HG03097 (cell line): ENCODE measurements at regions not wholly inside any gene's neighbourhood (a gene's known extent, or its start where the extent isn't known, plus 50 kb on each side); places are given as distances from the start of the nearest gene placed in this dataset.
"Not testable (repeated sequence)": the region's sequence is repeated elsewhere in the genome, so short reads cannot be mapped to it uniquely, and the experiment has no call there.

Source experiments
- ATAC-seq: cut with Tn5 transposase; IDR thresholded peaks from one replicate; pipeline ENCODE4 v1.9.1; 2021; ENCODE audit not compliant: unreplicated experiment, low FRiP score

GRCh38 chr14:89537911-89538310 lies 120.9 kb upstream of the FOXN3 start:
- ATAC-seq, result no peak

- ATAC-seq, result no peak
These were observed 118.1 kb upstream of the FOXN3 start for GRCh38 chr14:89534902-89535685.

DNA sequence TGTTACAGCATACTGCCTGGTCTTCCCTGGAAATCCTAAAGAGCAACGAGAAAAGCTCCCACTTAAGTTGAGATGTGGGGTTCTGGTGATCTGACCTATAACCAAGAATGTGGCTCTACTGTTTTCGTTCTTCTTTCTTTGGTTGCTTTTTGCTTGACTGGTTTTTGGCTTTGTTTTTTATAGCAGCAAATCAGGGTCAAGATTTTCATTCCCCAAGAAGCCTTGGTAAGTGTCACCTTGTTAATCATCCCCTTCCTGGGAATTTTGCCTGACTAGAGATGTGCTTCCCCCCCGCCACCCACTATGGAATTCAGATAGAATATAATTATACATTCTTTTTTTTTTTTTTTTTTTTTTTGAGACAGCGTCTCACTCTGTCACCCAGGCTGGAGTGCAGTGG lies 116.7 kb upstream of the FOXN3 start:
- no peak for ATAC-seq

DNA sequence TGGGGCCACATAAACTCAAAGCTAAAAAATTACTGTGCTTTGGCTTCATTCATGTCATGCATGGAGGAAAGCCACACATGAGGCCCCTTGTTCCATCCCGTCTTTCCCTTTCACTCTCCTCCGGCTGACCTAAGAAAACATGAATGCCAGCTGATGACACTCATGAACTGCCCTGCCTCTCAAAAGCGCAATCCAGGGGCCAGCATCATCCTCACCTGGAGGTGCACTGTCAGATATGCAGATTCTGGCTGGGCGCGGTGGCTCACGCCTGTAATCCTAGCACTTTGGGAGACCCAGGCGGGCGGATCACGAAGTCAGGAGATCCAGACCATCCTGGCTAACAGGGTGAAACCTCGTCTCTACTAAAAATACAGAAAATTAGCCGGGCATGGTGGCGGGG lies 116.1 kb upstream of the FOXN3 start:
- ATAC-seq, result no peak

DNA sequence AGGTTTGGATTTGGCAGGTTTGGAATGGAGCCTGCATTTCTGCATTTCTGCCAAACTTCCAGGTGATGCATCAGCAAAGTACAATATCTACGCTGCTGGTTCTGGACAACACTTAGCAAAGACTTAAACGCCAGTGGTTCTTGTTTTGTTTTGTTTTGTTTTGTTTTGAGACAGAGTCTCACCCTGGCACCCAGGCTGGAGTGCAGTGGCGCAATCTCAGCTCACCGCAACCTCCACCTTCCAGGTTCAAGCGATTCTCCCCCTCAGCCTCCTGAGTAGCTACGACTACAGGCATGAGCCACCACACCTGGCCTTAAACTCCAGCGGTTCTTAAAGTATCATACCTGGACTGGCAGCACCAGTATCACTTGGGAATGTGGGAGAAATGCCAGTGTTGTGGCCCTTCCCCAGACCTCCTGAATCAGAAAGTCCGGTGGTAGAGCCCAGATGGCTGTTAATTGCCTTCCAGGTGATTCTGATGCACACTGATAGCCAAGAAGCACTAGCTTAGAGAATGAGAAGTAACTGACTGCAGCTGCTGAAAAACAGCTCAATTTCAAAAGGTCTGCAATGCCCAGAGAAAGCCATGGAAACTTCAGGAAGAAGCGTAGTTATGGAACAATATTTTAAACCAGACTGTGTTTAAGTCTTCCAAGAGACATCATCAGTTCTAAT lies 114.8 kb upstream of the FOXN3 start:
- ATAC-seq, result no peak

DNA sequence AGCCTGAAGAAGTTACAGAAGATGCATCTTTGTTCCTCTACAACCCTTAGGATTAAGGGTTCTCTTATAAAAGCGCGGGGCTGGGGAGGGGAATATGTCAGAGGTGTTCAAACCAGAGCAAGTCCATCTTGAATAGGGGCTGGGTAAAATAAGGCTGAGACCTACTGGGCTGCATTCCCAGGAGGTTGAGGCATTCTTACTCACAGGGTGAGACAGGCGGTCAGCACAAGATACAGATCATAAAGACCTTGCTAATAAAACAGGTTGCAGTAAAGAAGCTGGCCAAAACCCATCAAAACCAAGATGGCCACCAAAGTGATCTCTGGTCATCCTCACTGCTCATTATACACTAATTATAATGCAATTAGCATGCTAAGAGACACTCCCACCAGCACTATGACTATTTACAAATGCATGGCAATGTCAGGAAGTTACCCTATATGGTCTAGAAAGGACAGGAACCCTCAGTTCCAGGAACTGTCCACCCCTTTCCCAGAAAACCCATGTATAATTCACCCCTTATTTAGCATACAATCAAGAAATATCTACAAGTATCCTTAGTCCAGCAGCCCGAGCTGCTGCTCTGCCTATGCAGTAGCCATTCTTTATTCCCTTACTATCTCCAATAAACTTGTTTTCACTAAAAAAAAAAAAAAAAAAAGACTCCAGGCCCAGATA lies 108.1 kb upstream of the FOXN3 start:
- ATAC-seq, result no peak

DNA sequence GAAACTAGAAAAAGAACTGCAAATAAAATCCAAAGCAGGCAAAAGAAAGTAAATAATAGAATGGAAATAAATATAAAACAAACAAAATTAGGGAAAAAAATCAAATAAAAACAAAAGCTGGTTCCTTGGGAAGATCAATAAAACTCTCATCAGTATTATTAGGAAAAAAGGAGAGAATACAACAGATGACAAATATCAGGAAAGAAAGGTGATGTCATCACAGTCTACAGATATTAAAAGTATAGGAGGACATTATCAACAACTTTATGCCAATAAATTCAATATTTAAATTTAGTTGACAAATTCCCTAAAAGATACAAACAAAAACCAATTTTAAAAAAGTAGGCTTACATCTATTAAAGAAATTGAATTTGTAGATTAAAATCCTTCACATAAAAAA lies 107.4 kb upstream of the FOXN3 start:
- ATAC-seq, result no peak

DNA sequence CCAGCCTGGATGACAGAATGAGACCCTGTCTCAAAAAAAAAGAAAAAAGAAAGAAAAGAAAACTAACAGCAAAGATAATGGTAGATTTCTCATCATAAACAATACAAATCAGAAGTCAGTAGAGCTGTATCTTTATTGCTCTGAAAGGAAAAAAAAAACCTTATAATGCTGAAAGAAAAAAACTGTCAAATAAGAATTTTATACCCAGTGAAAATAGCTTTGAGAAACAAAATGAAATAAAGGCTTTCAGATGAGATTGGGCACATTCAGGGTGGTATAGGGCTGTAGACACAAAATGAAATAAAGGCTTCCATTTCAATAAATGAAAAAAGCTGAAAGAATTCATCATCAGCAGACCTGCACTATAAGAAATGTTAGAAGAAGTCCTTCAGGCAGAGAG lies 105.0 kb upstream of the FOXN3 start:
- no peak for ATAC-seq

DNA sequence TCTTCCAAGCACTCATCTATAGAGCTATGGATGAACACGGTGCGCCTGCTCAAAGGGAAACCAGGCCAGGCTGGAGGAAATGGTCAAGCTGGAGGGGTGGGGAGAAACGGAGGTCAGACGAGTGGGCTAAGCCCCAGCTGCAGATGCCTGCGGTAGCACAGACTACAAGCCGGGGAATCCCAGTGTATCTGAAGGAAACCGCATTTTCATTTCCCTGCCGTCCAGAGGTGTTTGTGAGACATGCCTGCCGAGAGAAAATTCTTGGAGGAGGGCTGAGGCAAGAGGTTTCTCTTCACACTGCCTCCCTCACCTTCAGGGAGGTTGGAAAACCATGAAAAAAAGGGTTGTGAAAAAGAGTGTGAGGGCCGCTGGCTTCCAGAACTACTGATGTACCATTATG lies 102.0 kb upstream of the FOXN3 start:
- ATAC-seq, result no peak

- no peak for ATAC-seq
These were observed 99.1 kb upstream of the FOXN3 start for GRCh38 chr14:89516173-89516572.

DNA sequence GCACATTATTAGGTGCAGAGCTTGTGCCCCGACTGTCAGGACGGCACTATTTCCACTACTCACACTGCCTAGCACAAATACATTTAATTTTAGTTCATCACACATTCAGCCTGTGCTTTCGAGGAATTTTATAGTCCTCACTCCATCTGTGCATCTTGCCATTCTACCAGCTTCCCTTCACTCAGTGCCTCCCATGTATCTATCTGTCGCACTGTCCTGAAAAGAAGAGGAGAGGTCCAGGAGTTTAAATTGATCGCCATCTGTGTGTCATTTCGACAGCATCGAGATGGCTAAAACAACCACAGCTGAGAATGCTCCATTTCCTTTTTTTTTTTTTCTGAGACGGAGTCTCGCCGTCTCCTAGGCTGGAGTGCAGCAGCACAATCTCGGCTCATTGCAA lies 97.6 kb upstream of the FOXN3 start:
- ATAC-seq, result no peak

DNA sequence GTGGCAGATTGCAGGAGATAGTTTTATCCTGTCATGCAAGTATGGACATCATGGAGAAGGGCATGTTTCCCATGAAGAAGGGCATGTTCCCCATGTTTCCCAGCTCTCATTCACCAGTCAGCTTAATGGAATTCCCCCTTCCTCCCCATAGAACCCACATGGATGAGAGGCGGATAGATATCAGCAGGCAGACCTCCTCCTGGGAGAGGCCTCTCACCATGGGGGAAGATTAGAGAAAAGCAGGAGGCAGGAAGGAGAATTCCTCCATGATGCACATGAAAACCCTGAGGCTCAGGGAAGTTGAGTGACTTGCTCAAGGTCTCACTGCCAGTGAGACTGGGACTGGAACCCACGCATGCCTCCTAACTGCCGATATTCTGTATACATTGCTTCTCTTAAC lies 92.9 kb upstream of the FOXN3 start:
- ATAC-seq, result no peak

GRCh38 chr14:89508863-89509262 lies 91.8 kb upstream of the FOXN3 start:
- ATAC-seq, result no peak

DNA sequence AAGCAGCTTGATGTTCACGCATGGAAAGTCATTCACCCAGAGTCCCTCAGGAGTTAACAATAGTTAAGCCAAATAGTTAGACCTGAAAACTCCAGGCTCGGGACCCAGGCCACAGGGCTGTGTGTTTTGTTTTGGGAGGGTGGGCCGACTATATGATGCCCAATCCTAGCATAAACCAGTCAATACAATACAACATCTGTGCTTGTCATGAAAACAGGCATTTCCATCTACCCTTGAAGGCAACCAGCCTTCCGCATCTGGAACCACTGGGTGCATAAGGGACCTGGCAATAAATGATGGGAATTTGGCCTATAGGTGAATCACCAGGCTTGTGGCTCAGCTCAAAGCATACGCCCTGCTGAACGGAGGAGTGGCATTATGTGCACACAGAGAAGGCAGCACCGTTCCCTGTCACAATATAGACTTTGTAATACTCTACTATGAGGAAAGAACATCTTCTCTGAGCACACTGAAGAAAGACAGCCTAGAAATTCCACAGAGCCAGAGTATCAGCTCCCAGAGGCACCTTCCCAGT lies 91.0 kb upstream of the FOXN3 start:
- no peak for ATAC-seq

GRCh38 chr14:89507521-89507920 lies 90.5 kb upstream of the FOXN3 start:
- ATAC-seq, result no peak

DNA sequence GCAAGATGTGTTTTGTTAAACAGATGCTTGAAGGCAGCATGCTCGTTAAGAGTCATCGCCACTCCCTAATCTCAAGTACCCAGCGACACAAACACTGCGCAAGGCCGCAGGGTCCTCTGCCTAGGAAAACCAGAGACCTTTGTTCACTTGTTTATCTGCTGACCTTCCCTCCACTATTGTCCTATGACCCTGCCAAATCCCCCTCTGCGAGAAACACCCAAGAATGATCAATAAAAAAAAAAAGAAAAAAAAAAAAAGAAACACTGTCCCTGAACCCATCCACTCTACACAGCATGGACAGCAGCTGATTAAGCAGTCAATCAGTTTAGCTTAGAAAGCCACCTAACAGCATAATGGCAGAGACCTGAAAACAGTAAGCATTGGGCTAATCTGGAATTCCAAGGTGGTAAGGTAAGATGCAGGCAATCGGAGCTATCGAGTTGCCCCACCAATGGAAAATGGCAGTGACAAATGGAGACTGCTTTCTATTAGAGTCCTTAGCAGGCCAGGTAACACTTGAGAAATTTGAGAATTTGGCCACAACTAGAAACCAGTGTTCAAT lies 89.9 kb upstream of the FOXN3 start:
- ATAC-seq, result not testable (repeated sequence)

DNA sequence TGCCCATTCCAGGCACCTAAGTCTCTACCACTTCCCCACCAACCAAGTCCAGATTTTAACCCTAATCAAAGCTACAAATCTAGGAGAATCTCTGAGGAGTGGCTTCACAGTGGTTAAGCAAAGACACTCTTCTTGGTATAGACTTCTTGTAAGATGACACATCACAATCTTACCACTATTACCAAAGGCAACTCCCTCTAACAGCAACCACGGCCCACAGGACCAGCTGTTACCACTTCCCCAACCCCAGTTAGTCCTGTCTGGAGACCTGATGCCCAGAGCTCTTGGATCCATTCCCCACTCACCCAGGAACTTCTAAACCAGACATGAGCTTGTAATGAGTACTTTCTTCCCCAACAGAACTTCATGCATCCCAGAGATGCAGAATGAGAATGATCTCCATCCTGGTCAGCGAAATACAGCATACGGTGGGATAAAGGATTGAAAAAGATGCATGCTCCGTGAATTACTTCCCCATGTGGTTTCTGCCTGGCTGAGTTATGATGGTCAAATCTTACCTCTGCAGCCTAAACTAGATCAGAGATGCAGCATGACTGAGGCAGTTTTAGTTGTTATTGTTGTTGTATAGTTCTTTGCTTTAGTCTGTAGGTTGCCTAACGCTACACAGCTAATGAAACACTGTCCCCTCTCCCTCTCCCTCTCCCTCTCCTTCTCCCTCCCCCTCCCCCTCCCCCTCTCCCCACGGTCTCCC lies 87.7 kb upstream of the FOXN3 start:
- ATAC-seq, result peak; percentile 55

- no peak for ATAC-seq
These were observed 87.1 kb upstream of the FOXN3 start for GRCh38 chr14:89504091-89504490.

DNA sequence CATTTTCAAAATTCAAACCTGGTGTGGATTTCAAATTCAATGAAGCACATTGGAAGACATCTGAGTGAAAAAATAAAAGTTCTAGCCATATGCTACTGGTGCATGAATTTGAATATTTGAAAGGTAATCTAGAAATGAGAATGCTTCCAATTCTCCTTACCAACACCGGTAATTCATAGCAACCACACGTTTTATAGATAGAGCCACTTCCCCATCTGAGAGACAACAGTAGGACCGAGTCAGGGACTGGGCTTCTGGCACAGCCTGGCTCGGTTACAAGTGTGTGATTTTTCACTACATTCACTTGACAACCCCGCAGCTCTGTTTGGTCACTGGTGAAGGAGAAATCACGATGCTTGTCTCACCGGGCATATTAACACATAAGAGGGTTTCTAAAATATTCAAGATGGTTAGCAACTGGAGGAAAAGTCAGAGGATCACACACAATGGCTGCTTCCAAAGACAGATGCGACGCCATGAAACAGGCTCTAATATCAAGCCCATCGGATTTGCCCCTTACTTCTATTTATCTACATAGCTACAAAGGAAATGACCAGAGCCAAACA lies 86.5 kb upstream of the FOXN3 start:
- ATAC-seq, result no peak

DNA sequence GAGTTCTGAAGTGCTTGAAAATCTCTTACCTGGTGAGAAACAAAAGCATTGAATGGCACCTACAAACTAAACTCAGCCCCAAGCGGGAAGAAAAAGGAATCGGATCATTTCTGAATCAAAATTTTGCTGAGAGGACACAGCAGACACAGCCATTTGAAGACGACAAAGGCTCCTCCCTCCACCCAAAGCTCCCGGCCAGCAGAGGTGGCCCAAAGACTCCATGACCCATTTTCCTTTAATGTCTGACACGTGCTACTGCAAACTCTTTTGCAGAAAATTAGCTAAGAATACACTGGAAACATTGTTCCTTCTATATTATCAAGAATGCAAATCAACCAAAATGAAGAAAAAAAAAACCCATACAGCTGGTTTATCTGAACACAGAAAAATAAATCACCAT lies 85.9 kb upstream of the FOXN3 start:
- ATAC-seq, result no peak
